Activated gamma-delta T cell treated with Interleukin-2 at 50 U/mL for 16 hours (primary cell): ENCODE measurements at regions not wholly inside any gene's neighbourhood (a gene's known extent, or its start where the extent isn't known, plus 50 kb on each side); places are given as distances from the start of the nearest gene placed in this dataset.
"Not testable (repeated sequence)": the region's sequence is repeated elsewhere in the genome, so short reads cannot be mapped to it uniquely, and the experiment has no call there.

Experiments
- DNase-seq: peaks from one replicate; pipeline ENCODE4 v3.0.0-alpha.2; 2020

GRCh38 chr7:89773611-89774010 is 380.7 kb upstream of the STEAP1 start:
- no peak for DNase-seq

GRCh38 chr7:89775459-89775858 is 378.8 kb upstream of the STEAP1 start:
- no peak for DNase-seq

DNA sequence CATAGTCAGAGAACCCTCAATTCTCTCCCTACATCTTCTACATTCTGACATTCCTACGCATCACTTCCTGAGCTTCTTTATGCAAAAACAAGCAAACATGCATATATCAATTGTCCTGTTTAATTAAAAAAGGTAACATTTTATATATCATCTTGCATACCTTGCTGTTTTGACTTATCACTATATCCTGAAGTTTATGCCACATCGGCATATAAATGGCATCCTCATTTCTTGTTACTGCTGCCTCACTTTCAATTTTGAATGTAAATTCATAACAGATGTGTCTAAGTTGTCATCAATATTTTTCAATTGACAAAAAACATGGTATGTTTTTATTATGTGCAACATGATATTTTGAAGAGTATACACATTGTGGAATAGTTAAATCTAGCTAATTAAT is 377.3 kb upstream of the STEAP1 start:
- no peak for DNase-seq

GRCh38 chr7:89777499-89777898 is 376.8 kb upstream of the STEAP1 start:
- DNase-seq = no peak

- DNase-seq = no peak
These were observed 374.0 kb upstream of the STEAP1 start for GRCh38 chr7:89780291-89780690.

DNA sequence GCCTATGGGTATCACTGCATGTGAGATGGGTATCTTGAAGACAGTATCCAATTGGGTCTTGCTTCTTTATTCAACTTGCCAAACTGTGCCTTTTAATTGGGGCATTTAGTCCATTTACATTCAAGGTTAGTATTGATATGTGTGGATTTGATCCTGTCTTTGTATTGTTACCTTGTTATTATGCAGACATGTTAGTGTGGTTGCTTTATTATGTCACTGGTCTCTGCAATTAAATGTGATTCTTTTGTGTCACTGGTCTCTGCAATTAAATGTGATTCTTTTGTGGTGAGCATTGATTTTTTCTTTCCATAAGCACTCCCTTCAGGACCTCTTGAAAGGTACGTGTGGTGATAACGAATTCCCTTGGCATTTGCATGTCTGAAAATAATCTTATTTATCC is 357.8 kb upstream of the STEAP1 start:
- no peak for DNase-seq

DNA sequence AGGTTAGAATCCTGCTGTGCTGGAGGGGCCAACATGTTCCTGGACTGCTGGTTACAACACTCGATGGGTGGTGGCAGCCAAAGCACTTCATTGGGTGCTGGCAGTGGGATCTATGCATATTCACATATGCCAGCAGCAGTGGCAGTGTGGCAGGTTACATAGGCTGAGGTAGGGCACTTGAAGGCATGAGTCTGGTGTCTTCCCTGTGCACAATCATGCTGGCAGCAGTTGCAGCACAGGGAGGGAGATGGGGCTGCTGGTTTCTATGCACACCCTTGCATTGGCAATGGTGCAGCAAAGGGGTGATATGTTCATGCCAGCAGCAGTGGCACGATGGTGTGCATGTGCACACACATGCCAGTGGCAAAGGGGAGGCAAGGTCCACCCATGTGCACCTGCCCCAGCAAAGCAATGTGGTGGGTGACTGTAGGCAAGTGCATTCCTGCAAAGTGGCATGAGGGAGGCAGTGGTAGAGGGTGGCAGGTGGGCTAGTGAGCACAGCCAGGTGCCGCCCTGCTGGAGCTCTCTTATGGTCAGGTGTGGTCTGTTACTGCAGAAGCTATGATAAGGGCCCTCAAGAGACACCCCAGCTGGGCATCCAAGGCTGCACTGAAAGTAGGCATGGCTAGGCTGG is 356.2 kb upstream of the STEAP1 start:
- no peak for DNase-seq

GRCh38 chr7:89798599-89798996 is 355.7 kb upstream of the STEAP1 start:
- DNase-seq = no peak

GRCh38 chr7:89800761-89801160 is 353.5 kb upstream of the STEAP1 start:
- no peak for DNase-seq

DNA sequence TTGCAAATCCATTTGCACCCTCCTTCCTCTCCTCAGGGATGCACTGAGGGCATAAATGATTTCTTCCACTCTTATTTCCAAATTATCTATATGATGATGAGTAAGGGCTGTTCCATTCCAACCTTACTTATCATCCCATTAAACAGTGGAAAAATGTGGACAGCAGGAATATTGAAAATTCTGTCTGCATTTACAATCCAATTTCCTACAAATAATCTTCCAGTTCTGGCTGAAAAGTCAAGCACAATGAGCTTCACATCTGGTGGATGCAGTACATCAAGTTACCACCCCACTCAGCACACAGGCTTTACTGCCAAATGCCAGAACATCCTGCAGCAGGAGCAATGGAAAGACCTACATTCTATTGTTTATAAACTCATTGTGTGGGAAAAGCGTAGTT is 345.0 kb upstream of the STEAP1 start:
- no peak for DNase-seq

- DNase-seq = no peak
These were observed 341.2 kb upstream of the STEAP1 start for GRCh38 chr7:89813081-89813480.

- DNase-seq = no peak
These were observed 328.1 kb upstream of the STEAP1 start for GRCh38 chr7:89826121-89826520.

DNA sequence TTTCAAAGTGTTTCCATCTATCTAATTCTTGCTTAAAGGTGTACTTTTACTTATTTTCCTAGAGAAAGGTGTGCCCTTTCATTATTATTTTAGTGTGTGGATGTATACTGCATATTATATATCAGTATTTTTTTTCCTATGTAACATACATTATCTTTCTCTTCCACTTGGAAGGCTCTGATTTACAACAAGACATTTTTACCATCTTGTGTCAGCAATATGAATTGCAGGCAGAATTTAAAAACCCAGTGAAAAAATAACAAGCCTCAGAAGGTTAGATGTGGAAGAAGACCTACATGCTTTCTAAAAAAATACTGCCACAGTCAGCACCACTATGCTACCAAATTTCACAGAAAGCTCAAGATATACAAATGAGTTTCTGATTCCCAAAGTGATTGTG is 327.7 kb upstream of the STEAP1 start:
- no peak for DNase-seq

- no peak for DNase-seq
These were observed 316.8 kb upstream of the STEAP1 start for GRCh38 chr7:89837515-89837914.

DNA sequence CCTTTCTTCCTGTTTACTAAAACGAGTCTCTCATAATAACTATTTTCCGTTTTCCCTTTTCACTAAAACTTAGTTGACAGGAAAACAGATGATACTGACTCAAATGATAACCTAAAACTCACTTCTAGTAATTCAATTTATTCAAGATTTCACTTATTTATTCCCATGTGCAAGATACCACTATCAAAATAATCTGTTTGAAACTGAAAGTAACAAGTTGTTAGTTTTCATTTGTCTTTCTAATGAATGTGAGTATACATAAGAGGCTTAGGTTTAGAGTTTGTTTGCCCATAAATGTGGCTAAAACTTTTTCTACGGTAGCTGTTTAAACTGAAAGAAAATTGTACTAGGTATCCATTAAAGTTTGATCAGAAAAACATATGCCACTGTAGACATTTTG is 314.9 kb upstream of the STEAP1 start:
- no peak for DNase-seq

DNA sequence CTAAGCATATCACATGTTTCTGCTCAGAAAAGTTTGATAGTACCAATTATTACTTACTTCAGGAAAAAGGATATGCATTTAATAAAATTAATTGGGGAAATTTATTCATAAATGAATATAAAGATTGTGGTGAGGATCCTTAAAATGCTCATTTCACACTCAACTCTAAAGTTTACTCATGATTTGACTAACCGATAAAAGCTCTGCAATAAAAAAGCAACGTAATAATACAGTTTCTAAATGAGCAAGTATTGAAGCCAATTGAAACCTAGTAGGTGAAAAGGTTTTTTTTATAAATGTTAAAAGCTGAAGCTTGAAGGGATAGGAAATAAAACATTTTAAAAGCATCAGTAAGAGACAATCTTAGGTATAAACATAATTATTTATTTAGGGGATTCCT is 308.3 kb upstream of the STEAP1 start:
- DNase-seq = no peak

DNA sequence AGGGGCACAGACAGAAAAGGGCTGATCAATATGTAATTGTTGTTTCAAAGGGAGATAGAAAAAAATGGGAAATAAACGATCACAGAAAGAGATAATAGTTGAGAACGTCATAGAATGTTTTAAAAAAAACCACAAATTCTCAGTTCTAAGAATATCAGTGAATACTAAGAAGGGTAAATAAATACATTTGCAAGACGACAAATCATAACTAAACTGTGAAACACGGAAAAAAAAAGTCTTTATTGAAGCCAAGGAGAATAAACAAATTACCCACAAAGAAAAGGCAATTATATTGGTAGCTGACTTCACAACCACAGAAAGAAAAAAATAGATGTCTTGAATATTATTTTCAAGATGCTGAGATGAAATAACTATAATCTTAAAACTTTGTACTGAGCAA is 305.2 kb upstream of the STEAP1 start:
- no peak for DNase-seq

DNA sequence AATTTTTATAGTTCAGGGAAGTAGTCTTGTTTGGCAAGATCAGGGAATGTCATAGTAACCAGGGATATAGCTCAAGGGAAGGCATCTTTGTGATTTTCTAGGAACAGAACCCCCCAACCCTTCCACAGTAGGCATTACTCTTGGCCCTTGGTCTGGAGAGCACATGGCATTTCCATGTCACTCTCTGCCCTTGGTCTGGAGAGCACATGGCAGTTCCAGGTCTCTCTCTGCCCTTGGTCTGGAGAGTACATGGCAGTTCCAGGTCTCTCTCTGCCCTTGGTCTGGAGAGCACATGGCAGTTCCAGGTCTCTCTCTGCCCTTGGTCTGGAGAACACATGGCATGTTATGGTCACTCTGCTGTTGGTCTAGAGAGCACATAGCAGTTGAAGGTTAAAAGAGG is 297.2 kb upstream of the STEAP1 start:
- not testable (repeated sequence) for DNase-seq

DNA sequence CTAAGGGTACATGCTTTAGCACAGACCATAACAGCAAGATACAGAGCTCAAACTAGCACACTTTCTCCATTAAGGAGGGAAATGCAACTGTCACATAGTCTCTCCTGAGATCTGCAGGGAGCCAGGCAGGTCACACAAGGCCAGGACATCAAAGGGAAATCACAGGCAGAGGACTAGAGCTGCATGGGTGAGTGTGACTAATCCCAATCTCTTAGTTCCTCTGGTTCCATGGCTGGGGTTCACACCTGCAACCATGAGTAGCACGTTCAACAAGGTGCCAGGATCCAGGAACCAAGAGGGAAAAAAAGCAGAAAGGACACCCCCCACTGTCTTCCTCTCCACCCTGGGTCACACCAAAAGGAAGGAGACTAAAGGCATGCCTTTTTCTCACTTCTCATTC is 296.5 kb upstream of the STEAP1 start:
- no peak for DNase-seq

GRCh38 chr7:89887489-89887888 is 266.8 kb upstream of the STEAP1 start:
- DNase-seq = no peak

GRCh38 chr7:89908736-89909135 is 245.5 kb upstream of the STEAP1 start:
- DNase-seq = no peak

GRCh38 chr7:89914711-89915110 is 239.6 kb upstream of the STEAP1 start:
- no peak for DNase-seq

GRCh38 chr7:89926194-89926593 is 228.1 kb upstream of the STEAP1 start:
- no peak for DNase-seq

- DNase-seq = no peak
These were observed 227.6 kb upstream of the STEAP1 start for GRCh38 chr7:89926701-89927100.

- no peak for DNase-seq
These were observed 226.5 kb upstream of the STEAP1 start for GRCh38 chr7:89927762-89928161.

- no peak for DNase-seq
These were observed 225.8 kb upstream of the STEAP1 start for GRCh38 chr7:89928451-89928850.
